MCF 10A (cell line): ENCODE measurements at regions not wholly inside any gene's neighbourhood (a gene's known extent, or its start where the extent isn't known, plus 50 kb on each side); places are given as distances from the start of the nearest gene placed in this dataset.

Source experiments
- BruUV-seq: library from RNA; stranded (reverse); fragments of 400-500 nt; replicated peaks from 2 replicates; lab custom pipeline; 2021; lab: Mats Ljungman, UMichigan
- CTCF ChIA-PET: fragments of 300-600 bp; sonication (Branson Sonifier 250); formaldehyde crosslinking; extraction: SDS; loops from one replicate; lab custom pipeline; 2021; ENCODE audit warnings: antibody characterized with exemption, inconsistent platforms; lab: Yijun Ruan, JAX
- POLR2A ChIA-PET: fragments of 300-600, 350-650 bp; sonication (Branson Sonifier 250); formaldehyde crosslinking; extraction: SDS; loops from one replicate; lab custom pipeline; 2020; ENCODE audit warnings: antibody characterized with exemption, inconsistent platforms; lab: Yijun Ruan, JAX
- DNase-seq: peaks from one replicate; pipeline ENCODE4 v3.0.0-alpha.2; 2018; ENCODE audit not compliant: unreplicated experiment
- H3K27ac Mint-ChIP-seq: one replicate; pipeline ENCODE4 v1.8.0; 2022; ENCODE audit warnings: mild to moderate bottlenecking, low read depth, mixed read lengths; ENCODE audit not compliant: unreplicated experiment
- H3K27me3 Mint-ChIP-seq: one replicate; pipeline ENCODE4 v1.8.0; 2022; ENCODE audit warnings: mixed read lengths; ENCODE audit not compliant: insufficient read depth, unreplicated experiment
- H3K36me3 Mint-ChIP-seq: one replicate; pipeline ENCODE4 v1.8.0; 2022; ENCODE audit warnings: mild to moderate bottlenecking, moderate library complexity, mixed read lengths; ENCODE audit not compliant: insufficient read depth, unreplicated experiment
- H3K4me1 Mint-ChIP-seq: one replicate; pipeline ENCODE4 v1.8.0; 2022; ENCODE audit warnings: mixed read lengths; ENCODE audit not compliant: insufficient read depth, unreplicated experiment
- H3K4me3 Mint-ChIP-seq: one replicate; pipeline ENCODE4 v1.8.0; 2022; ENCODE audit warnings: mild to moderate bottlenecking, moderate library complexity, mixed read lengths; ENCODE audit not compliant: unreplicated experiment
- H3K9me3 Mint-ChIP-seq: one replicate; pipeline ENCODE4 v1.8.0; 2022; ENCODE audit warnings: mixed read lengths; ENCODE audit not compliant: unreplicated experiment
- intact Hi-C: fragments of 100-400 bp; cut with micrococcal nuclease; formaldehyde crosslinking; loops from 2 replicates; pipeline ENCODE4 v1.14.1; 2022
- TF ChIP-seq, protein P1 (sequence below): fragments of 200-600 bp; IDR thresholded peaks from one replicate; pipeline ENCODE4 v1.8.0; 2022; ENCODE audit warnings: antibody characterized with exemption, mild to moderate bottlenecking; ENCODE audit not compliant: unreplicated experiment

DNA sequence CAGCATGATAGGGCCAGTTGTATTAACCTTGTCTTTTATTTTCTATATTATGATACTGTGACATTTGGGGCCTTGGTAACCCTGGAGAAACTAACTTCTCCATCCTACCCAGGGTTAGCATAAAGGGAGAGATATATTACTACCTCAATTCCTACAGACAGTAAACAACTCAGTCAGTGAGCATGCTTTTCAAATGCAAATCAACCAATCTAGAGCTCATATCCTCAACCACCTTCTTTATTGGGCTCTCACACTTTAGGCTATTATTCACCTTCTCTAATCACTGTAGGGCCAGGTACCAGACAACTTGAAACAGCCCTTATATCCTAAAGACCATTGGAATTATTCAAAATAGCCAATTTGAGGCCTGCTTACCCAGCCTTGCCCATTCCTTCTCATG lies 477.6 kb downstream of the PTPRC start:
- no peak overlapping the region for H3K4me3 Mint-ChIP-seq
- no peak for DNase-seq
- ChIA-PET CTCF (interaction anchor here (1.3 kb wide), 1 partner anchor 9 kb away, joined by 3 read pairs; no protein-coding TSS in a partner anchor), POLR2A (no interaction called here)
- H3K4me1 Mint-ChIP-seq: no peaks in the 10 kb centered on the region
- no peaks in the 10 kb centered on the region for H3K9me3 Mint-ChIP-seq
- H3K36me3 Mint-ChIP-seq: no peaks in the 10 kb centered on the region
- intact Hi-C loops: no loop called here
- no TSS peak for BruUV-seq
- no peaks in the 10 kb centered on the region for H3K27me3 Mint-ChIP-seq
- H3K27ac Mint-ChIP-seq: no peak overlapping the region
- TF ChIP-seq, protein P1, sequence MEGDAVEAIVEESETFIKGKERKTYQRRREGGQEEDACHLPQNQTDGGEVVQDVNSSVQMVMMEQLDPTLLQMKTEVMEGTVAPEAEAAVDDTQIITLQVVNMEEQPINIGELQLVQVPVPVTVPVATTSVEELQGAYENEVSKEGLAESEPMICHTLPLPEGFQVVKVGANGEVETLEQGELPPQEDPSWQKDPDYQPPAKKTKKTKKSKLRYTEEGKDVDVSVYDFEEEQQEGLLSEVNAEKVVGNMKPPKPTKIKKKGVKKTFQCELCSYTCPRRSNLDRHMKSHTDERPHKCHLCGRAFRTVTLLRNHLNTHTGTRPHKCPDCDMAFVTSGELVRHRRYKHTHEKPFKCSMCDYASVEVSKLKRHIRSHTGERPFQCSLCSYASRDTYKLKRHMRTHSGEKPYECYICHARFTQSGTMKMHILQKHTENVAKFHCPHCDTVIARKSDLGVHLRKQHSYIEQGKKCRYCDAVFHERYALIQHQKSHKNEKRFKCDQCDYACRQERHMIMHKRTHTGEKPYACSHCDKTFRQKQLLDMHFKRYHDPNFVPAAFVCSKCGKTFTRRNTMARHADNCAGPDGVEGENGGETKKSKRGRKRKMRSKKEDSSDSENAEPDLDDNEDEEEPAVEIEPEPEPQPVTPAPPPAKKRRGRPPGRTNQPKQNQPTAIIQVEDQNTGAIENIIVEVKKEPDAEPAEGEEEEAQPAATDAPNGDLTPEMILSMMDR: no peak

- Mint-ChIP-seq H3K27me3 (no peaks in the 10 kb centered on the region), H3K27ac (no peak overlapping the region), H3K36me3 (no peaks in the 10 kb centered on the region), H3K4me1 (no peaks in the 10 kb centered on the region), H3K9me3 (no peaks in the 10 kb centered on the region), H3K4me3 (no peak overlapping the region)
- no peak for DNase-seq
- ChIA-PET POLR2A (no interaction called here), CTCF (no interaction called here)
- TF ChIP-seq, protein P1: no peak
- BruUV-seq: no TSS peak
- intact Hi-C loops: no loop called here
Measured at GRCh38 chr1:199121047-199121446, 482.2 kb downstream of the PTPRC start.

DNA sequence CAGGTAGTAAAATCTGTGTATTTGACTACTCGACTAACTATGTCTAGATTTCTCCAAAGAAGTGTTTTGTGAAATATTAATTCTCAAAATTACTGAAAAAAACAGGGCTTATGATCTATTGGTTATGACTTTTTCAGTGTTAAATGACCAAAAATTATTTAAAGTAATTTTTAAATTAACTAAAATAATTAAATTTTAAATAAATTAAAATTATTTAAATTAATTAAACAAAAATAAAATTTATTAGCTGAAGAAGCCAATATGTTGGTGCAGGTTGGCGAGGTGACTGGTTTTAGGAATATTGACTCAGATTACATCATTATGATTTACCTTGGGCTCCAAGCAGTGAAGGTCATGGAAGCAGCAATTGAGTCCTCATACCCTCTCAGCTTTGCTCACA lies 483.2 kb downstream of the PTPRC start:
- Mint-ChIP-seq H3K4me3 (no peak overlapping the region), H3K4me1 (no peaks in the 10 kb centered on the region), H3K9me3 (no peaks in the 10 kb centered on the region), H3K27me3 (no peaks in the 10 kb centered on the region), H3K36me3 (no peaks in the 10 kb centered on the region), H3K27ac (no peak overlapping the region)
- TF ChIP-seq, protein P1: no peak
- ChIA-PET CTCF (interaction anchor here (3.9 kb wide), 1 partner anchor 8 kb away, joined by 22 read pairs; no protein-coding TSS in a partner anchor), POLR2A (no interaction called here)
- no peak for DNase-seq
- intact Hi-C loops: no loop called here
- BruUV-seq: no TSS peak

- Mint-ChIP-seq H3K36me3 (no peaks in the 10 kb centered on the region), H3K27ac (no peak overlapping the region), H3K9me3 (no peaks in the 10 kb centered on the region), H3K27me3 (no peaks in the 10 kb centered on the region), H3K4me3 (no peak overlapping the region), H3K4me1 (no peaks in the 10 kb centered on the region)
- DNase-seq: peak; percentile 9
- ChIA-PET POLR2A (no interaction called here), CTCF (interaction anchor here (1.0 to 3.9 kb wide), 2 partner anchors 9 to 340 kb away, joined by 3 to 22 read pairs; no protein-coding TSS in a partner anchor)
- TF ChIP-seq, protein P1: no peak
- intact Hi-C loops: no loop called here
- no TSS peak for BruUV-seq
Measured at GRCh38 chr1:199122532-199123311, 483.9 kb downstream of the PTPRC start.
